ENCODE measurements at regions not wholly inside any gene's neighbourhood (a gene's known extent, or its start where the extent isn't known, plus 50 kb on each side); places are given as distances from the start of the nearest gene placed in this dataset.

GRCh38 chr9:89243296-89244061, 64.9 kb upstream of the SHC3 start:
- no peak overlapping the region for H3K27ac ChIP-seq (ENCODE audit: insufficient read length, low read depth, low read length)
- no peak overlapping the region for H3K14ac ChIP-seq (ENCODE audit: insufficient read depth, low read length)
- 0 out of 2 replicates have a peak, but pooled peaks cover 4% of the 10 kb centered on the region for H3K4me1 ChIP-seq (ENCODE audit: insufficient read depth, low read length)
- TF ChIP-seq CTCF (conservative IDR thresholded peaks at IDR 0.05) = no peak
- no peaks in the 10 kb centered on the region for H3K9me3 ChIP-seq (ENCODE audit: control insufficient read depth, low read depth, low read length)
- H3T11ph ChIP-seq (ENCODE audit: low read length) = no peak overlapping the region
- H3K4me2 ChIP-seq (ENCODE audit: insufficient read depth, insufficient read length, low read length) = no peak overlapping the region
- H3K9ac ChIP-seq (ENCODE audit: extremely low read depth, insufficient read length, low read length) = no peak overlapping the region
- H3K79me1 ChIP-seq (ENCODE audit: insufficient read depth, low read depth, low read length, poor library complexity, severe bottlenecking) = no peaks in the 10 kb centered on the region
- no peak overlapping the region for H3K23ac ChIP-seq (ENCODE audit: insufficient read length, low read depth, low read length)
- Mint-ChIP-seq H3K4me1 (peaks cover 18% of the 10 kb centered on the region in 2 experiments), H3K36me3 (ENCODE audit: insufficient read depth in 1 of 3, low read depth in 3 of 3) (no peaks in the 10 kb centered on the region; a peak in 1 of 7 replicates), H3K4me3 (no peak overlapping the region), H3K9me3 (no peaks in the 10 kb centered on the region), H3K27ac (no peak overlapping the region), H3K27me3 (ENCODE audit: low read depth) (no peaks in the 10 kb centered on the region; the same call in 1 of the 2 replicates)
- no peak overlapping the region for H2BK15ac ChIP-seq (ENCODE audit: low read depth, low read length)
- no peak for DNase-seq
- H3K23me2 ChIP-seq (ENCODE audit: insufficient read length, low read depth, low read length, poor library complexity, severe bottlenecking) = no peaks in the 10 kb centered on the region
- H3K4ac ChIP-seq (ENCODE audit: low read depth, low read length) = no peak overlapping the region
- H2BK20ac ChIP-seq (ENCODE audit: low read depth, low read length, poor library complexity, severe bottlenecking) = no peak overlapping the region
- no peak overlapping the region for H2BK12ac ChIP-seq (ENCODE audit: insufficient read length, low read depth, low read length)
- no peak overlapping the region for H2AFZ ChIP-seq (ENCODE audit: low read length)
- no peak overlapping the region for H4K91ac ChIP-seq (ENCODE audit: insufficient read length, low read depth, low read length)
- H3K27me3 ChIP-seq (ENCODE audit: insufficient read depth, low read length) = no peaks in the 10 kb centered on the region
- no peak overlapping the region for H2BK5ac ChIP-seq (ENCODE audit: insufficient read length, low read length)
- no CpG with 5 or more reads among the region's 8 CpGs for WGBS (ENCODE audit: extremely low coverage, insufficient read length, low lambda C conversion rate)
- H2BK120ac ChIP-seq (ENCODE audit: low read depth, low read length, poor library complexity, severe bottlenecking) = no peak overlapping the region
- H2AK5ac ChIP-seq (ENCODE audit: insufficient read length, low read length) = no peak overlapping the region
- no peaks in the 10 kb centered on the region for H4K20me1 ChIP-seq (ENCODE audit: control insufficient read depth, insufficient read depth, insufficient read length)
- H4K8ac ChIP-seq (replicated peaks; ENCODE audit: insufficient read length, low read depth, low read length) = no peak overlapping the region
- H3K18ac ChIP-seq (ENCODE audit: insufficient read length, low read depth, low read length) = no peak overlapping the region
- no peak overlapping the region for H4K5ac ChIP-seq (ENCODE audit: insufficient read length, low read depth, low read length)
- H3K56ac ChIP-seq (ENCODE audit: insufficient read length, low read depth, low read length) = no peak overlapping the region
- no peaks in the 10 kb centered on the region for H3K79me2 ChIP-seq (ENCODE audit: insufficient read depth, low read length)
